HCT116 (cell line): ENCODE measurements at regions not wholly inside any gene's neighbourhood (a gene's known extent, or its start where the extent isn't known, plus 50 kb on each side); places are given as distances from the start of the nearest gene placed in this dataset.

Experiments
- CTCF ChIP-seq, 3 experiments: fragments of 200-600 bp in 1 of 3; sonication (generic) in 1 of 3; IDR thresholded peaks in 2 of 3; conservative IDR thresholded peaks in 1 of 3; 2 replicates each; pipeline ENCODE4 v1.5.1; 2012 to 2017; ENCODE audit warnings: low read depth in 2 of 3, low read length in 2 of 3, antibody characterized with exemption in 1 of 3, borderline replicate concordance in 1 of 3, control low read depth in 1 of 3, mild to moderate bottlenecking in 1 of 3, mixed read lengths in 1 of 3, mixed run types in 1 of 3, moderate library complexity in 1 of 3; ENCODE audit not compliant: insufficient read depth in 1 of 3
- EGR1 ChIP-seq: IDR thresholded peaks from 2 replicates; pipeline ENCODE4 v1.6.1; 2012; ENCODE audit warnings: low read depth
- EZH2 ChIP-seq: fragments of 200-600 bp; sonication (generic); IDR thresholded peaks from 2 replicates; pipeline ENCODE4 v1.6.1; 2017; ENCODE audit warnings: antibody characterized with exemption, mixed run types
- EZH2phosphoT487 ChIP-seq: fragments of 200-600 bp; IDR thresholded peaks from 2 replicates; pipeline ENCODE4 v1.6.1; 2018; ENCODE audit warnings: antibody characterized with exemption, borderline replicate concordance
- FOSL1 ChIP-seq: IDR thresholded peaks from 2 replicates; pipeline ENCODE4 v1.6.1; 2012; ENCODE audit warnings: low read depth
- JUND ChIP-seq: IDR thresholded peaks from 2 replicates; pipeline ENCODE4 v1.6.1; 2012
- MAX ChIP-seq: IDR thresholded peaks from 2 replicates; pipeline ENCODE4 v1.6.1; 2012
- POLR2A ChIP-seq: IDR thresholded peaks from 2 replicates; pipeline ENCODE4 v1.7.0; 2011; ENCODE audit warnings: borderline replicate concordance; ENCODE audit not compliant: insufficient read depth, insufficient read length; ENCODE audit errors: extremely low read depth
- POLR2AphosphoS5 ChIP-seq: IDR thresholded peaks from 2 replicates; pipeline ENCODE4 v1.6.1; 2011; ENCODE audit warnings: mild to moderate bottlenecking, low read depth, low read length, moderate library complexity
- TCF7L2 ChIP-seq: IDR thresholded peaks from 2 replicates; pipeline ENCODE4 v1.7.0; 2011; ENCODE audit warnings: borderline replicate concordance, inconsistent platforms; ENCODE audit not compliant: insufficient read depth, insufficient read length; ENCODE audit errors: extremely low read depth
- YY1 ChIP-seq: IDR thresholded peaks from 2 replicates; pipeline ENCODE4 v1.6.1; 2011; ENCODE audit warnings: low read length, low read depth, moderate library complexity, mild to moderate bottlenecking; ENCODE audit not compliant: insufficient replicate concordance; ENCODE audit errors: extremely low read depth
- ZNF274 ChIP-seq: fragments of 200-500 bp; sonication (Bioruptor generic); IDR thresholded peaks from 2 replicates; pipeline ENCODE4 v1.6.1; 2014; ENCODE audit warnings: mild to moderate bottlenecking, low read depth, low read length, inconsistent platforms
- TF ChIP-seq, protein P1 (sequence below): IDR thresholded peaks from 2 replicates; pipeline ENCODE4 v1.6.1; 2011; ENCODE audit warnings: mild to moderate bottlenecking, low read length, moderate library complexity; ENCODE audit not compliant: insufficient replicate concordance; ENCODE audit errors: extremely low read depth
- TF ChIP-seq, protein P2 (sequence below): IDR thresholded peaks from 2 replicates; pipeline ENCODE4 v1.6.1; 2012; ENCODE audit warnings: low read depth

- no peak for TF ChIP-seq TCF7L2
- no peak for TF ChIP-seq EZH2
- TF ChIP-seq MAX, result no peak
- no peak for TF ChIP-seq JUND
- no peak for TF ChIP-seq CTCF (IDR thresholded peaks at IDR 0.05 in 2 of 3, conservative IDR thresholded peaks at IDR 0.05 in 1 of 3; ENCODE audit: borderline replicate concordance in 1 of 3, insufficient read depth in 1 of 3, low read depth in 2 of 3, low read length in 2 of 3)
- no peak for TF ChIP-seq POLR2A
- TF ChIP-seq EZH2phosphoT487, result no peak
- no peak for TF ChIP-seq EGR1
- TF ChIP-seq, protein P1, sequence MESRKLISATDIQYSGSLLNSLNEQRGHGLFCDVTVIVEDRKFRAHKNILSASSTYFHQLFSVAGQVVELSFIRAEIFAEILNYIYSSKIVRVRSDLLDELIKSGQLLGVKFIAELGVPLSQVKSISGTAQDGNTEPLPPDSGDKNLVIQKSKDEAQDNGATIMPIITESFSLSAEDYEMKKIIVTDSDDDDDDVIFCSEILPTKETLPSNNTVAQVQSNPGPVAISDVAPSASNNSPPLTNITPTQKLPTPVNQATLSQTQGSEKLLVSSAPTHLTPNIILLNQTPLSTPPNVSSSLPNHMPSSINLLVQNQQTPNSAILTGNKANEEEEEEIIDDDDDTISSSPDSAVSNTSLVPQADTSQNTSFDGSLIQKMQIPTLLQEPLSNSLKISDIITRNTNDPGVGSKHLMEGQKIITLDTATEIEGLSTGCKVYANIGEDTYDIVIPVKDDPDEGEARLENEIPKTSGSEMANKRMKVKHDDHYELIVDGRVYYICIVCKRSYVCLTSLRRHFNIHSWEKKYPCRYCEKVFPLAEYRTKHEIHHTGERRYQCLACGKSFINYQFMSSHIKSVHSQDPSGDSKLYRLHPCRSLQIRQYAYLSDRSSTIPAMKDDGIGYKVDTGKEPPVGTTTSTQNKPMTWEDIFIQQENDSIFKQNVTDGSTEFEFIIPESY, result no peak
- TF ChIP-seq POLR2AphosphoS5, result no peak
- TF ChIP-seq ZNF274, result no peak
- no peak for TF ChIP-seq FOSL1
- TF ChIP-seq, protein P2, sequence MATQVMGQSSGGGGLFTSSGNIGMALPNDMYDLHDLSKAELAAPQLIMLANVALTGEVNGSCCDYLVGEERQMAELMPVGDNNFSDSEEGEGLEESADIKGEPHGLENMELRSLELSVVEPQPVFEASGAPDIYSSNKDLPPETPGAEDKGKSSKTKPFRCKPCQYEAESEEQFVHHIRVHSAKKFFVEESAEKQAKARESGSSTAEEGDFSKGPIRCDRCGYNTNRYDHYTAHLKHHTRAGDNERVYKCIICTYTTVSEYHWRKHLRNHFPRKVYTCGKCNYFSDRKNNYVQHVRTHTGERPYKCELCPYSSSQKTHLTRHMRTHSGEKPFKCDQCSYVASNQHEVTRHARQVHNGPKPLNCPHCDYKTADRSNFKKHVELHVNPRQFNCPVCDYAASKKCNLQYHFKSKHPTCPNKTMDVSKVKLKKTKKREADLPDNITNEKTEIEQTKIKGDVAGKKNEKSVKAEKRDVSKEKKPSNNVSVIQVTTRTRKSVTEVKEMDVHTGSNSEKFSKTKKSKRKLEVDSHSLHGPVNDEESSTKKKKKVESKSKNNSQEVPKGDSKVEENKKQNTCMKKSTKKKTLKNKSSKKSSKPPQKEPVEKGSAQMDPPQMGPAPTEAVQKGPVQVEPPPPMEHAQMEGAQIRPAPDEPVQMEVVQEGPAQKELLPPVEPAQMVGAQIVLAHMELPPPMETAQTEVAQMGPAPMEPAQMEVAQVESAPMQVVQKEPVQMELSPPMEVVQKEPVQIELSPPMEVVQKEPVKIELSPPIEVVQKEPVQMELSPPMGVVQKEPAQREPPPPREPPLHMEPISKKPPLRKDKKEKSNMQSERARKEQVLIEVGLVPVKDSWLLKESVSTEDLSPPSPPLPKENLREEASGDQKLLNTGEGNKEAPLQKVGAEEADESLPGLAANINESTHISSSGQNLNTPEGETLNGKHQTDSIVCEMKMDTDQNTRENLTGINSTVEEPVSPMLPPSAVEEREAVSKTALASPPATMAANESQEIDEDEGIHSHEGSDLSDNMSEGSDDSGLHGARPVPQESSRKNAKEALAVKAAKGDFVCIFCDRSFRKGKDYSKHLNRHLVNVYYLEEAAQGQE, result no peak
- no peak for TF ChIP-seq YY1
Observed at GRCh38 chr21:24294171-24294570, 1313.1 kb downstream of the MRPL39 start.
